ENCODE measurements at regions not wholly inside any gene's neighbourhood (a gene's known extent, or its start where the extent isn't known, plus 50 kb on each side); places are given as distances from the start of the nearest gene placed in this dataset.

DNA sequence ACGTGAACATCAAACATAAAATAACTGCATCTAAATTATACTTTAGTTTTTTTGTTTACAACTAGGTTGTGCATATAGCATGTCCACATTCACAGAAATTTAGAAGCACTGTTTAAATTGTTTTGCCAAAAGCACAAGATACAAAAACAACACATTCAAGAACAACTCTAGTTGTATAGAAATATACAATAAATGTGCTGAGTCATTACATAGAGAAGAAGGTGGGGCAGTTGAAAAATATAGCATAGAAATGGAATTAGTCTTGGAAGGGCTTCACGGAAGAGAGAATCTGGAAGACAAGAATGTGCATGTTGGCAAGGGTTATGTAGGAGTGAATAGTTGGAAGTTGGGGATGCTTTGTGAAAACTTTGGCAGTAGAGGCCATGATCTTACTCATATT lies 239.0 kb upstream of the GLRA2 start:
- Histone ChIP-seq H3K36me3 (ENCODE audit: insufficient read depth, low read length) (no peaks in the 10 kb centered on the region), H3K4me3 (ENCODE audit: low read length, poor library complexity, severe bottlenecking) (no peak overlapping the region), H3K9me3 (ENCODE audit: insufficient read depth, low read depth, low read length) (no peaks in the 10 kb centered on the region), H4K20me1 (ENCODE audit: insufficient read depth, low read length, poor library complexity, severe bottlenecking) (no peaks in the 10 kb centered on the region), H2AFZ (ENCODE audit: low read length) (no peak overlapping the region), H3K4me1 (ENCODE audit: insufficient read depth, low read length, poor library complexity, severe bottlenecking) (no peaks in the 10 kb centered on the region), H3K9me2 (replicated peaks; ENCODE audit: low read depth, low read length) (no peaks in the 10 kb centered on the region), H3K27me3 (ENCODE audit: insufficient read depth, low read length, poor library complexity, severe bottlenecking) (no peaks in the 10 kb centered on the region), H3K9ac (ENCODE audit: low read depth, low read length, poor library complexity, severe bottlenecking) (no peak overlapping the region), H3F3A (ENCODE audit: low read depth) (no peaks in the 10 kb centered on the region), H3K79me2 (ENCODE audit: insufficient read depth, low read length) (no peaks in the 10 kb centered on the region), H3K4me2 (ENCODE audit: low read depth, low read length, poor library complexity, severe bottlenecking) (no peak overlapping the region)
- TF ChIP-seq, protein P1, sequence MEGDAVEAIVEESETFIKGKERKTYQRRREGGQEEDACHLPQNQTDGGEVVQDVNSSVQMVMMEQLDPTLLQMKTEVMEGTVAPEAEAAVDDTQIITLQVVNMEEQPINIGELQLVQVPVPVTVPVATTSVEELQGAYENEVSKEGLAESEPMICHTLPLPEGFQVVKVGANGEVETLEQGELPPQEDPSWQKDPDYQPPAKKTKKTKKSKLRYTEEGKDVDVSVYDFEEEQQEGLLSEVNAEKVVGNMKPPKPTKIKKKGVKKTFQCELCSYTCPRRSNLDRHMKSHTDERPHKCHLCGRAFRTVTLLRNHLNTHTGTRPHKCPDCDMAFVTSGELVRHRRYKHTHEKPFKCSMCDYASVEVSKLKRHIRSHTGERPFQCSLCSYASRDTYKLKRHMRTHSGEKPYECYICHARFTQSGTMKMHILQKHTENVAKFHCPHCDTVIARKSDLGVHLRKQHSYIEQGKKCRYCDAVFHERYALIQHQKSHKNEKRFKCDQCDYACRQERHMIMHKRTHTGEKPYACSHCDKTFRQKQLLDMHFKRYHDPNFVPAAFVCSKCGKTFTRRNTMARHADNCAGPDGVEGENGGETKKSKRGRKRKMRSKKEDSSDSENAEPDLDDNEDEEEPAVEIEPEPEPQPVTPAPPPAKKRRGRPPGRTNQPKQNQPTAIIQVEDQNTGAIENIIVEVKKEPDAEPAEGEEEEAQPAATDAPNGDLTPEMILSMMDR (conservative IDR thresholded peaks at IDR 0.05; ENCODE audit: low read length) = no peak

DNA sequence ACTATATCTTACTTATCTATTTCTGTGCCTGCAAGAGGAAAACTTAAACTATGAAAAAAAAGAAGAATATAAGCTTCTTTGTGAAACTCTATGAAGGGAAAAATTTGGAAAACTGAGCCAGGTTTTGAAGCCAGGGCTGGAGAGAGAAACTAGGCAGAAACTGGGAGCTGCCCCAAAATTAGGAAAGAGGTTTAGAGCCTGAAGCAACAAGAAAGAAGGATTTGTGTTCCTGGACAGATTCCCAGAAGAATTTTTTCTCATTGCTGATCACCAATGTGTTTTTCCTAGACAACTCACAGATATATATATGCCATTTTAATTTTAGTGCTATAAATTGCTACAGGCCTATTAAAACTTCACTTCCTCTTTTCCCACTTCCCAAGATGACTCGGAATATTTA lies 245.0 kb upstream of the GEMIN8 start:
- no peaks in the 10 kb centered on the region for H4K20me1 ChIP-seq (ENCODE audit: insufficient read depth, low read length, poor library complexity, severe bottlenecking)
- TF ChIP-seq, protein P1 (conservative IDR thresholded peaks at IDR 0.05; ENCODE audit: low read length) = no peak
- no peak for TF ChIP-seq EZH2phosphoT487 (IDR thresholded peaks at IDR 0.05; ENCODE audit: borderline replicate concordance)
- no peaks in the 10 kb centered on the region for H3K9me3 ChIP-seq (ENCODE audit: insufficient read depth, low read depth, low read length)
- no peaks in the 10 kb centered on the region for H3K79me2 ChIP-seq (ENCODE audit: insufficient read depth, low read length)
- H3K4me1 ChIP-seq (ENCODE audit: insufficient read depth, low read length, poor library complexity, severe bottlenecking) = no peaks in the 10 kb centered on the region
- H3K9me2 ChIP-seq (replicated peaks; ENCODE audit: low read depth, low read length) = no peaks in the 10 kb centered on the region
- H3K4me2 ChIP-seq (ENCODE audit: low read depth, low read length, poor library complexity, severe bottlenecking) = no peak overlapping the region
- no peak overlapping the region for H2AFZ ChIP-seq (ENCODE audit: low read length)
- no peaks in the 10 kb centered on the region for H3K36me3 ChIP-seq (ENCODE audit: insufficient read depth, low read length)
- no peak overlapping the region for H3K4me3 ChIP-seq (ENCODE audit: low read length, poor library complexity, severe bottlenecking)
- H3F3A ChIP-seq (ENCODE audit: low read depth) = no peaks in the 10 kb centered on the region
- H3K9ac ChIP-seq (ENCODE audit: low read depth, low read length, poor library complexity, severe bottlenecking) = no peak overlapping the region
- H3K27me3 ChIP-seq (ENCODE audit: insufficient read depth, low read length, poor library complexity, severe bottlenecking) = no peaks in the 10 kb centered on the region

DNA sequence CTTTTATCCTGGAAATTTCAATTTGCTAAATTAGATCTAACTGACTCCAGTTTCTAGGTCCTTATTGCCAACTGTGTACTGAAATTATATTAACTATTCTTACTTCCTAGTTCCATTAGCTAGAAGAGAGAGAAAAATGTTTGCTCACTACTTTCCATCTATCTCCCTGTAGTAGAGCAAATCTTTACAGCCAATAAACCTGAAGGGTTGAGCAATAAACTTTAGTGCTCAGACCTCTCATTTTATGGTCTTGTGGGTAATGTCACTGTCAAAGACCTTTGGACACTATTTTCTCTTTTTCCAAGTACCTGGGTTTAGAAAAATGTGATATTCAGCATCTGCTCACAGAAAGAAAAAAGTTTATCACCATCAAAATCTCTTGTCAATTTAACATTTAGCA lies 237.5 kb upstream of the GEMIN8 start:
- Histone ChIP-seq H3K4me1 (ENCODE audit: insufficient read depth, low read length, poor library complexity, severe bottlenecking) (no peaks in the 10 kb centered on the region), H3K9me2 (replicated peaks; ENCODE audit: low read depth, low read length) (no peaks in the 10 kb centered on the region), H3K9me3 (ENCODE audit: insufficient read depth, low read depth, low read length) (no peaks in the 10 kb centered on the region), H2AFZ (ENCODE audit: low read length) (no peak overlapping the region), H4K20me1 (ENCODE audit: insufficient read depth, low read length, poor library complexity, severe bottlenecking) (no peaks in the 10 kb centered on the region), H3F3A (ENCODE audit: low read depth) (no peaks in the 10 kb centered on the region), H3K9ac (ENCODE audit: low read depth, low read length, poor library complexity, severe bottlenecking) (no peak overlapping the region), H3K79me2 (ENCODE audit: insufficient read depth, low read length) (no peaks in the 10 kb centered on the region), H3K4me2 (ENCODE audit: low read depth, low read length, poor library complexity, severe bottlenecking) (no peak overlapping the region), H3K27me3 (ENCODE audit: insufficient read depth, low read length, poor library complexity, severe bottlenecking) (no peaks in the 10 kb centered on the region), H3K36me3 (ENCODE audit: insufficient read depth, low read length) (no peaks in the 10 kb centered on the region), H3K4me3 (ENCODE audit: low read length, poor library complexity, severe bottlenecking) (no peak overlapping the region)
- no peak for TF ChIP-seq EZH2phosphoT487 (IDR thresholded peaks at IDR 0.05; ENCODE audit: borderline replicate concordance)
- TF ChIP-seq, protein P1 (conservative IDR thresholded peaks at IDR 0.05; ENCODE audit: low read length) = no peak

Measured in Loucy (cell line).